CD4-positive, alpha-beta T cell treated with Interleukin-4 for 4 hours (primary cell): ENCODE measurements at regions not wholly inside any gene's neighbourhood (a gene's known extent, or its start where the extent isn't known, plus 50 kb on each side); places are given as distances from the start of the nearest gene placed in this dataset.

Source experiments
- DNase-seq: peaks from one replicate; pipeline ENCODE4 v3.0.0-alpha.2; 2020

DNA sequence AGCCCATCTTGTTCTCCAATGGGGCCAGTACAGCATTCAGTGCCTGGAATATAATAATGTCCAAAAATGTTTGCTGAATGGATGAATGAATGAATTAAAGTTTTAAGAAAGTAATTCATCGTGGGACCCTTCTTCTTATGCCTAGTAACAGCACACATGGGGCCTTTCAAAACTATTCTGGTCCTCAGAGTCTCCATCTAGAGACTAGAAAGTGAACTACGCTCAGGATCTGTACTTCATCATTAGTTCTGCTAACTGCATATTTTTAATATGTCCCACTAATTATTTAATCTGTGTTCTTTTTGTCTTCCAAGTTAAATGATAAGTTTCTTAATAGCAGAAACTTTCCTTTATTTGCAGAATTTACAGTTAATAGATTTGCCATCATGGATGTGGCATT, 172.5 kb downstream of the SMAD2 start:
- DNase-seq, result no peak

- peak; percentile 51 for DNase-seq
These were observed 174.0 kb downstream of the SMAD2 start for GRCh38 chr18:47756364-47757016.

DNA sequence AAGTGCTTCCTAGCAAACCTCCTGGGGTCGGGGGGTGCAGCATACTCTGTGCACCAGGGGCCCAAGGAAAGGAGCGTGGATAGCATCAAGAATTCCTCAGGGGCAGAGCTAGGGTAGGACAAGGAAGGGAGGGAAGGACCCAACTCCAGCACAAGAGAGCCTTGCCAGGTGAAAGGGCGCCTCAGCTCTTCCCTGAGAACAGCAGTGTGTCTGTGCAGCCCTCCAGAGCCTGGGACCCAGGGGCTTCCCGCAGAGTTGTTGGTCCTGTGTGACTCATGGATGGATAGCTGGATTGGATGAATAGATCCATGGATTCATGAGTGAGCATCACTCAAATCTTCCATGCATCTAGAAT, 175.4 kb downstream of the SMAD2 start:
- DNase-seq, result no peak

DNA sequence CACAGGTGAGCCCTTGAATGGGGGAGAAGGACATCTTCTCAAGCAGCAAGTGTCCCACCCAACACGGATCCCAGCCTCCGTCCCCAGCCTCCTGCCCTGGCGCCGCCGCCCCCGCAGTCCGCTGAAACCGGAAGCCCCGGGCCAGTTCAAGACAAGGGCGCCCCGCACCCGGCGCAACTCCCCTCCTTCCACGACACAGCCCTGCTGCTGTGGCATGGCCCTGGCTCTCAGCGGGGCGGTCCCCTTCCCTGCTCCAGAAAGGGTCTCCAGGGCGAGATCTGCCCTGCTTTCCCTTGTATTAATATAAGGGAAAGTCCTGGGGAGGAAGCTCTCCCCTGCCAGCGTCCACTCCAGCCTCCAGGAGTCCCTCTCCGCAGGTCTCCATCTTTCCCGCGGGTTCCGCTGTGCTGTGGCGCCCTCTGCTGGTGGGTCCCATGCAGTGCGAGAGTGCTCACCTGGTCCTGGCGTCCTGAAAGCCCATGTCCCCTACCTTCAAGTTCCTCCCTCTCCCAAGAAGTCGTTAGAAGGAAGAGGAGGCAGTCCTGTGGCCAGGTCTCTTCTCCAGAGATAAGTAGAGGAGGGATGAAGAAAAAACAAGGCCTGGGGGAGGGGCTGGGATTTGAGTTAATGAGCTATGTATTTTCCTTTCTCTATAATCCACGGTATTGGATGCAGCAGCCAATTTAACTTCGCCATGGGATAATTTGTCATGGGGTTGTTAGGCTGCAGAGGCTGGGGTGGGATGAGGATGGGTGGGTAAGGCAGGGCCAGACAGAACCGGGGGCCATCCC, 176.0 kb downstream of the SMAD2 start:
- peak; percentile 17 for DNase-seq

- DNase-seq, result no peak
These were observed 177.4 kb downstream of the SMAD2 start for GRCh38 chr18:47752796-47753645.

DNA sequence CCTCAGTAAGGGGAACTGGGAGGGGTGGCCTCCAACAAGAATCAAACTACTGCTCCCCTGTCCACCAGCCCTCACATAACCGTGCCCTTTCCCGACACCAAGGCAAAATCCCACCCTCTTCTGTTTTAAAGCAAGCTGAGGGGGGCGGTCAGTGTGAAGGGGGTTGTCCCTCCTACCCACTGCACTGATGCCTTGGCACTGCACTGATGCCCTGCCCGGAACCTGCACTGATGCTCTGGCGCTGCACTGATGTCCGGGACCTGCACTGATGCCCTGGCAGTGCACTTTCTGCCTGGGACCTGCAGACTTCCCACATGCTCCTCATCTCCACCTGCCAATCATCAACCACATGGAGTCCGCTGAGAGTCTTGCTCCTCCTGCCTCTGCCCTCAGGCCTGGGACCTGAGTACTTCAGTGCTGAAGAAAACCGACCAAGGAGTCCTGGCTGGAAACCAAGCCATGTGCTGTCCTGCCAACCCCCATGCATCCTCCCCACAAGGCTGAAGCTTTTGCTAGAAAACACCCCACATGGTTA, 179.5 kb downstream of the SMAD2 start:
- DNase-seq, result no peak

- no peak for DNase-seq
These were observed 180.9 kb downstream of the SMAD2 start for GRCh38 chr18:47749600-47749973.

DNA sequence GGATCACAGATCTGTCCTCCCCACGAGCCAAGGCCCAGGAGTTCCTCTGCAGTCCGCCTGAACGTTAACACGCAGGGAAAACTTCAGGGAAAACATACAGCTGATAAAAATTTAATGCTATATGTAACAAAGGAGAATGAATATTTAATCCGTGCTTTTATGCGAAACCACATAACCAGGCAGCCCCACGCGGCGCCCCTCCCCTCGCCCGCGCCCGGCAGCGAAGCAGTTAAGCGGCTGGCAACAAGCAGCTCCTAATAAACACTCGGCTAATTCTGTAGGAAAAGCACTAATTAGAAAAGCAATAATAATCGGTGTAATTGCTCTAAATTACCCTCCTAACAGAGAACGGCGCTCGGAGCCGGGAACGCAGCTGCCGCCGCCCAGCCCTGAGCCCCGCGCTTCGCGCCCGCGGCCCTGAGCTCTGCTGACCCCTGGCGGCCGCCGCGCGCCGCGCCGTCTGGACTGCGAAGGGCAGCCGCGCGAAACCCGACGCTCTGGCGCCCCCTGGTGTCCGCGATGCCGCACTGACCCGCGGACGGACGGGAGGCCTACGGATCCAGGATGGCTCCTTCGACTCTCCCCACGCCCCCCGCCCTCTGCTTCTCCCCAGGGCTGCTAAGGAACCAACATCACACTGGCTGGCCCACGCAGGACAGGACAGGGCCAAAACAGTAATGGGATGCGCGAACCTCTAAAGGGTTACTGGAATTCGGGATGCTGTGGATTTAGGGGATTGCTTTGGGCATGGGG, 181.4 kb downstream of the SMAD2 start:
- DNase-seq, result peak; percentile 64

- no peak for DNase-seq
These were observed 182.2 kb downstream of the SMAD2 start for GRCh38 chr18:47748093-47748796.

GRCh38 chr18:47747260-47747795, 183.1 kb downstream of the SMAD2 start:
- no peak for DNase-seq

DNA sequence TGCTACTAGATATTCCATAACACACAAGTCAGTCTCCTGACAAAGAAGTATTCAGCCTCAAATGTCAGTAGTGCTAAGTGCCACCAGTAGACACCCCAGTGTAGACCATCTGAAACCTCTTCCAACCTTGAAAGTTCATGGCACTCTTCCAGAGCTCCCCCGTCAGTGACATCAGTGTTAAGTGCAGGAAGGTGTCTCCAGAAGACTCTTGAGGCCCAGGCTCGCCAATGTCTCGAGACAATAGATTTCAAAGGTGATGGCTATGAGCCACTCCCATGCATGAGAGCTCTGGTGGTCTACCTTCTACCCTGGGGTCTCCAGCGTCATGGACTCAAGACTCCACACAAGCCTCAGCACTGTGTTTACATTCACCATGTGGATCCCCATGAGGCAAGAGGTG, 183.8 kb downstream of the SMAD2 start:
- DNase-seq, result no peak

- DNase-seq, result no peak
These were observed 185.2 kb downstream of the SMAD2 start for GRCh38 chr18:47745227-47745626.

- no peak for DNase-seq
These were observed 192.5 kb downstream of the SMAD2 start for GRCh38 chr18:47737956-47738355.

DNA sequence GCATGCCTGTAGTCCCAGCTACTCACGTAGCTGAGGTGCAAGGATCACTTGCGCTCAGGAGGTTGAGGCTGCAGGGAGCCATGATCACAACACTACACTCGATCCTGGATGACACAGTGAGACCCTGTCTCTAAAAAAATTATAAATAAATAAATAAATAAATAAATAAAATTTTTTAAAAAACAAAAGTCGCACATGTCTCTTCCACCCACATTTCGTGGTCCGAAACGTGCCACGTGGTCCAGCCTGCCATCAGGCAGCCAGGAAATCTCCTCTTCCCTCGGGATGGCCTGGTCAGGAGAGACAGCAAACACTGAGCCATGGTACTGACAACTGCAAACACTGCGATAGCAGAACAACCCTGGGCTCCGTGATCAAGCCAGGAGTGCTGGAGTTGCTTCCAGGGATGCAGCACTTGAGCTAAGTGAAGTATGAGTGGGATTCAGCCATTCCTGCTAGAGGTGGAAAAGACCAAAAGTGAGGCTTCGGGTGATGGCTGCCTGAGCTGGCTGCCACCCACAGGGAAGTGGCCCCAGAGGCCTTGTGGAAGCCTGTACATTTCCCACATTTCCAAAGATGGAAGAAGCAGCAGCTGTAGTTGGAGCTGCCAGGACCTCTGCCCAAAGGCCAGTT, 193.1 kb downstream of the SMAD2 start:
- DNase-seq, result no peak

- DNase-seq, result no peak
These were observed 193.9 kb downstream of the SMAD2 start for GRCh38 chr18:47736376-47737140.

- no peak for DNase-seq
These were observed 195.3 kb downstream of the SMAD2 start for GRCh38 chr18:47735041-47735702.

GRCh38 chr18:47731276-47731675, 199.2 kb downstream of the SMAD2 start:
- no peak for DNase-seq

- DNase-seq, result no peak
These were observed 199.7 kb downstream of the SMAD2 start for GRCh38 chr18:47730795-47731194.

DNA sequence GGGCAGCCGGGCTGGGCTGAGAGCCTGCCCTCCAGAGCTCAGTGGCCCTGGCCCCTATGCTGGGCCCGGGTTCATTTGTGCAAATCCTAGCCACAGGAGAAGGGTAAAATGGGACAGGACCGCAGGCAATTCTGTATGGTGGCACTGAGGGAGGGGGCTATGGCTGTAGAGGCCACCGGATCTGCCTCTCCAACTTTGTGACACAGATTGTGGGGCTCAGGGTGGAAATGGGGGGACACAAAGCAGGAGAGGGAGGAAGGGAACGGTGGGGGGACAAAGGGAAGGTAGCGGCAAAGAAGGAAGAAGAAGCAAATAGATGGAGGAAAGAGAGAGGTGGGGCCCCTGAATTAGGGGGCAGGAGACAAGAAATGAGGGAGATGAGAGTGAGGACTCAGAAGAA, 201.1 kb downstream of the SMAD2 start:
- DNase-seq, result no peak

DNA sequence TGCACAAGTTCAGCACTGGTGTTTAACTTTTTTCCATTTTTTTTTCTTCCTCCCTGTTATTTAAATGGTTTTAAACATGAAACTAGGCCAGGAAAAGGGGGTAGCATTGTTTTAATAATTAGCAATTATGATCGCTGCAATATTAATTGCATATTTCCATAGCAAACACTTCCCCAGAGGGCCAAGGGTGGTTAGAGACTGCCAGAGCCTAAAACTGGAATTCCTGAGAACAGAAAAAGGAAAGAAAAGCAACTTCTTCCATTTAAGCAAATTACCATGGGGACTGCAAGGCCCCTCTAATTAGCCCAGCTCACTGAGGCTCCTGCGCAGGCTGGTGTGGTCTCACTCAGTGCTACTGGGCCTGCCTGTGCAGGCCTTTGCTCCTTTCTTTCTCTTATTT, 201.5 kb downstream of the SMAD2 start:
- no peak for DNase-seq
